EH (cell line): ENCODE measurements at regions not wholly inside any gene's neighbourhood (a gene's known extent, or its start where the extent isn't known, plus 50 kb on each side); places are given as distances from the start of the nearest gene placed in this dataset.

ENCODE experiments used
- DNase-seq: peaks from one replicate; pipeline ENCODE4 v3.0.0-alpha.2; 2015; ENCODE audit warnings: low read depth

DNA sequence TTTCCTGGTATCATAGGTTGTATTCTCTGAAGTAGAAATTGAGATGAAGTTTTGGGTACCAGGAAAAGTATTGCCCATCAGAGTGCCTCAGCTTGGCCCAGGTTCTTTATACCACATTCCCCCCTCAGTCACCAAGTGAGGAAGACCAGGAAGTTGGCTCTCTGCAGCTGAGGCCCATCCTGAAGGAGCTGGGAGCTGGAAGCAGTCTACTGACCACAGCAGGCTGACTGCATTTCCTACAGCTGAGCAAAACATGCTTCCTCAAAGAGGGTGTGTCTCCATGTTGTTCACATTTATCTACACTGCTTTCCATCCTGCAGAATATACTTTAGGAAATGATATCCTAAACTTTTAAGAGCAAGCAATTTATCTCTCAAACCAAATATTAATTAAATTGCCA lies 654.6 kb downstream of the ELAVL2 start:
- DNase-seq = no peak

DNA sequence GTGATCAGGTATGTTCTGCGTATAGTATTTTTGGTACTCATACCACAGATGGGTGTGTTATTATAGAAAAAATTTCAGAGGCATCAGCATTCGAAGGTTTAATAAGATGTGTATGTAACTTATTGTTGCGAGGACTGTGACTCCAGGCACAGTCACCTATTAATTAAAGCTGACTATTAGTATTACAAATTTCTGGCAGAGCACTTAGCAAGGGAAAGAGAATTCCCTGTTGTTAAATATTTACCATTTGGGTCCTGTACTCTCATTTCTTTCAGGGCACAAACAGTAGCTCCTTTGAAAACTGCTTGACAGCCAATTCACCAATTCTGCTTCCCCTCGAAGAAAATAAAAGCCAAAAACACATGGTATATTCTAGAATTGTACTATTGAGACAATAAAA lies 653.8 kb downstream of the ELAVL2 start:
- no peak for DNase-seq

DNA sequence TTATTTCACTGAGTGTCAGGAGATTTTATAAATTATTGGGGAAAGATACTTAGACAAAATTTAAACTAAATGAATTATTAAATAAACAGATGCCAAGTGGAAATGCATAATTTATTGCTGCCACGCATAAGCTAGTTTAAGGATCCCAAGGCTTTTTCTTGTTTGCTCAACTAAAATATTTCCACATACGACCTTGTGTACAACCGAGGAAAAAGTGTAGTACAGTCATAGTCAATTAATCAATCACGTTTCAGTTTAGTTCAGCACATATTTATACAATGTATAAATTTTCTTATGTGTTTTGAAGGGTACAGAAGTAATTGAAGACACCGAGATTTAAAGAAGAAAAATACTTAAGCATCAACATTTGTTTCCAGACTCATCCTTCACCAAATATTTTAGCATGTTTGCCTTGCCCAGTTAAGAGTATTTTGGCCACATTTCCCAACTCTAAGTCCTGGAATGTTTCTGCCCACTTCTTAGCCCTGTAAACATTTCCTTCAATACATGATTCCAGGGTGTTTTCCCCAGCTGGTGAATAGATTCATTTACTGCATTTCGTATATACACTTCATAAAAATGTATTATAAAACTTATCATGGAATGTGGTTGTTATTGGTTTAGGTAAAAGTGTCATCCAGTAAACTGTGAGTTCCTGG lies 652.9 kb downstream of the ELAVL2 start:
- no peak for DNase-seq

DNA sequence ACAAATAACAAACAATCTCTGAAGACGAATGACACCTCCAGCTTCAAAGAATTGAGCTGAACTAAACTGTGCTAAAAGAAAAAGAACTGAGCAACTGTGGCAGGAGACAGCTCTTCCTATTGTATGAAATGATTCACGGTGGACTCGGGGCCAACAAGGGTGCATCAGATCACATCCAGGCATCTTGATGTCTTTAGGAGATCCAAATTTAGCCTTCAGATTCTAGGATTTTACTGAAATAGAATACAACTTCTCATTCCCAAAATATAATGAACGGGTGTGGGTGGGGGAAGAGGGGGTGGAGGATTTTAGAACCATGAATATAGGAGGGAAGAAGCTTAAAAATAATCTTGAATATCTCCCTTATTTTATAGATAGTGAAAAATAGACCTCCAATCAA lies 631.8 kb downstream of the ELAVL2 start:
- DNase-seq = no peak

DNA sequence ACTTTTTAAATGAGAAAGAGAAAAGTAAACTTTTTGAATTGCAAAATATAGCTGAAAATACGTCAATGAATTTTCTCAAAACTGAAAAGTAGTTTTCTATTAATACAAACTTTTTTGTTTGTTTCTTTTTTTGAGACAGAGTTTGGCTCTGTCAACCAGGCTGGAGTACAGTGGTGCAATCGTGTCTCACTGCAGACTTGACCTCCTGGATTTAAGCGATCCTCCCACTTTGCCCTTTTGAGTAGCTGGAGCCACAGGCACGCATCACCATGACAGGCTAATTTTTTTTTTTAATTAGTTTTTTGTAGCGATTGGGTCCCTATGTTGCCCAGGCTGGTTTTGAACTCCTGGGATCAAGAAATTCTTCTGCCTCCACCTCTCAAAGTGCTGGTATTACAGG lies 610.4 kb downstream of the ELAVL2 start:
- DNase-seq = no peak

DNA sequence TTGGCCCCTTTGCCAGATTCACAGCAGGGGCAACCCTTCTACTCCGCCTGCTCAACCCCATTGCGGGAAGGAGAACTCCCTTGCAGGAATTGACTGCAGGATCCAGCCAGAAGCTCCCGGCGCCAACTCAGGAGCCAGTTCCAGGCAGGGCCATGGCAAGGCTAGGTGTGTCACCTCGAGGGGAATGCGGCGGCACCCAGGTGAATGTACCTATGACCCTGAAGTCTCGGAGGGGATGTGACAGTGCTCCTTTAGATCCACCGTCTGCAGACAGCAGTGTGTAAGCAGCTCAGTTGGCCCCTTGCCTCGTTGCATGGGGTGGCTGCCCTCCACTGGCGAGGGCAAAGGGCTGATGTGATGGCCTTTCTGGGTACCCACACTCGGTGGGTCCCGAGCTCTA lies 606.6 kb downstream of the ELAVL2 start:
- no peak for DNase-seq

DNA sequence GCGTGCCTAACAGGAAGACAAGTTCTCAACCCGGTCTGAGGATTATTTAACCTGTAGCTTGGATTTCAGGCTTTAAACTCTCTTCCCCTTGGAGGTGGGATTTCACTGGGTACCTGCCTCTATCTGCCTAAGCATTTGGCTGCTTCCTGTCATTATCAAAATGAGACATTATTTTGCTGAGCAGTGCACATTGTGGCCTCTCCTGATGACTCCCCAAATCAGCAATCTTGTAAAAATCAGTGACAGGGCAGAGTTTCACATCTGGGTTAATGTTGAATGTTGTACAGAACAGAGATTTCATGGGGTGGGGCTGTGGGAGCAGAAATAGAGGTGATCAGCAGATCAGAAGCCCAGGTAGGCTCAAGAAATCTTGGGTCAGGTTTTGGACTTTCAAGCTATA lies 605.9 kb downstream of the ELAVL2 start:
- DNase-seq = no peak

DNA sequence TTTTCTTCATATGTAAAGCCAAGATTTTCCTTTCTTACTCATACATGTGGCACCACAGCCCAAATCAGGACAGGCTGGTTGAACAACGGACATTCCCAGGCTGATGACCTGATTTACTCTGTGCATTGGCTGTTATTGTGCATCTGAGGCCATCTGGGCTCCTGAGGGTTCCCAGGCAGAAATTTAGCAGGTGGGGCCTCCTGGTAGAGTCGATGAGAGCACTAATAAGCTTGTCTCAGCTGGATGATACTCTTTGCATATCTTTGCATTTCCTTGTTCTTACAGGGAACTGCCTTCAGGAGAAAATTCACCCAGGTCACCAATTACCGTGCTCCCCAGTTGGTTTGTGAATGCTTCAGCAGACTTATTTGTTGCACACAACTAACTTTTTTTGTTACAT lies 605.1 kb downstream of the ELAVL2 start:
- no peak for DNase-seq

DNA sequence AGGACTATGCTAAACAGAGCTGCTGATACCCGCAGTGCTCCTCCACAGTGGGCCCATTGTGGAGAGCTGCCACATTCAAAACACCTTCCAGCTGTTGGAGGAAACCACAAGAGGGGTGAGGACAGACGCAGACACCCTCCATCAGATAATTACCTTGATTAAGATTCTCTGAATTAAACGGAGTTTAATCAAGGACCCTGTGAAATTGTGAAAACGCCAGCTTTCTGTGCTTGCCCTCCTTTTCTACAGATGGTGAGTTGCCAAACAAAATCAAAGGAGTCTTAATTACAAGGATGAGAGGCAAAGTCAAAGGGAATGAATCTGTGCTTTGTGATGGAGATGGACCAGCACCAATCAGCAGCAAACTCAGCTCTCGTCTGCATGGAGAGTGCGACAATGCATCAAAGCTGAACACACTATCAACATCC lies 596.1 kb downstream of the ELAVL2 start:
- DNase-seq = no peak

DNA sequence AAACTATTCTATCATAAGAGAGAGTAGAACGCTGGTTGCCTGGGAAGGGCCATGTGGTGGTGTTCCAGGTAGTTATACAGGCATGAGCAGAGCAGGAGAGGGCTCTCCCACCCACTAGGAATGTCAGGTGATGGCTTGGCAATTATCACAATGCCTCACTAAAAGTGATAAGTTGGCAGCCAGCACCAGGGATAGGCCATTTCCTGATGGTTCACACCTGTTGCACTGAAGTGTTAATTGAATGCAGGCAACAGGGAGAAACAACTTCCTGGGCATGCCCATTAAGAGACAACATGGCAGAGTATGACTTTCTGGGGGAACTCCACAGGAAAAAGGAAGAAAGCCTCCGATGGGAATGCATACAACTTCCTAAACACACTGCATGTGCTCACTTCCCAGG lies 593.2 kb downstream of the ELAVL2 start:
- no peak for DNase-seq

DNA sequence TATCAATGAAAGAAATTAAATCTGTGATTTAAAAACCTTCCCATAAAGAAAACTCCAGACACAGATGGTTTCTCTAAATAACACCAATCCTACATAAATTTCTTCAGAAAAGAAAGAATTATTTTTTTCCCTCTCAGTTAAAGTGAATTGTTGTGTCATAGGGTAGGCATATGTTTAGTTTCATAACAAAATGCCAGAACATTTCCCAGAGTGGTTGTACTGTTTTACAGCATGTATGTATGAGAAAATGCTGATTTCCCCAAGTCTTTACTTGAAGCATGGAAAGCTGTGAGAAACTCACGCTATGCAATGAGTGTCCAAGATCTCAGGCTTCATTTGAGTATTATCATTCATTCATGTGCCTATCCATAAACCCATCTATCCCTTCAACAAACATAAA lies 582.5 kb downstream of the ELAVL2 start:
- no peak for DNase-seq

DNA sequence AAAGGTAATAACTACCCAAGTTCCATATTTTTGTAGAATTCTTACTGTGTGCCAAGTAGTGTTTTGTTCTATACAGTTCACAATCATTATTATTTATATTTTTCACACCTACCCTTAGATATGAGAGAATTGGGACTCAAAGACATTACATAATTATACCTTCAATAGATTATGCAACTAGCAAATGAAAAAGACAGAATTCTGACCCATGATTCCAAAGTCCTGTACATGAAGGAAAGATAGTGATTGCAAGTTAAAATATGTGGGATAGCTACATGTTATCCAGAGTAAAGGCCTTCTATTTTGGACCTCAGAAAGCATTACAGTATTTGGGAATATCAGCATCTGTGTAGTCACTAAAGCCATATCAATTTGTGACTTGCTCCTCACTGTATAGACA lies 581.0 kb downstream of the ELAVL2 start:
- DNase-seq = no peak

DNA sequence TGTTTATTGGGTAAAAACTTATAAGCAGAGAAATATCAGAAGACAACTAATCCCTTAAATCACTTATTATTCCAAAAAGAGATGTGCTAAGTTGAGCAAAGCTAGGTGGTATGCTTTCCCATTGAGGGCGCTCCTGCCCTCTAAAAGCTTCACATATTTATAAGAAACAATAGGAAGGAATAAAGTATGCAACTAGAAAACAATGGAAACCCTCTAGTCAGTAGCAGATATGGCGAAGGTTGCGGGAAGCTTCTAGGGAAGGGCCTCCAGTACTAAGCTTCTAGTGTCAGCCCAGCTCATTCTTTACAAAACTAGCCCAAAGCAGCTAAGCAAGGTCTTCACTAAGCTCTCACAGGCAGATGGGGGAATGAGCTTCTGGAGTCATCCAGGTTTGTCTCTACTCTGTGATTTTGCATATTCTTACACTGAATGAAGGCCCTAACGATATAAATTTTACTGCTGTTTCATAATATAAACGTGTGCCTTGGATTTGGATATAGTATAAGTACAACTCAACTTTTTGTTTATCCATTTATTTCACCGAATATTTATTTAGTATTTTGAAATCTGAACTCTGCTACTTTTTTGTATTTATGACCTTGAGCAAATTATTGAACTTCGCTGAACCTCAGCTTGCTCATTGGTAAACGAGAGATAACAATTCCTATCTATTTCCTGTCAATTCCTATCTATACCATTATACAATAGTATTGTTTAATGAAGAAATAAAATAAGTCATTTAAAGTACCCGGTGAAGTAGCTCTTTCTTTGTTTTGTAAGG lies 571.4 kb downstream of the ELAVL2 start:
- DNase-seq = no peak

DNA sequence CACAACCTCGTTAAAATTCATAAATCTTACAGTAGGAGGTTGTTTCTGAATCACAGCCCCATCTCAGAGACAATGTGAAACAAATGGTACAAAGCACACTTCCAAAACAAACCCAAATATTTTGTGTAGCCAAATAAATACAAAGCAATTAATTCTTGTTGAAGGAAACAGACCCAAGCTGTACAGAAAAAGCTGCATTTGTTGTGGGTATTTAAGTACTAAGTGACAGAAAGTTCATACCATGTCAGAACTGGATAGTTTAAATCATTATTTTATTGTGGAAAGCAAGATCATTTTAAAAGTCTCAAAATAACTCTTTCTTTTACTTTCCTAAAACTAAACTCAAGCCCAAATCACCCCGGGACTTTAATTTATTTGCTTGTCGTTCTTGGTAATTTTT lies 570.7 kb downstream of the ELAVL2 start:
- no peak for DNase-seq

DNA sequence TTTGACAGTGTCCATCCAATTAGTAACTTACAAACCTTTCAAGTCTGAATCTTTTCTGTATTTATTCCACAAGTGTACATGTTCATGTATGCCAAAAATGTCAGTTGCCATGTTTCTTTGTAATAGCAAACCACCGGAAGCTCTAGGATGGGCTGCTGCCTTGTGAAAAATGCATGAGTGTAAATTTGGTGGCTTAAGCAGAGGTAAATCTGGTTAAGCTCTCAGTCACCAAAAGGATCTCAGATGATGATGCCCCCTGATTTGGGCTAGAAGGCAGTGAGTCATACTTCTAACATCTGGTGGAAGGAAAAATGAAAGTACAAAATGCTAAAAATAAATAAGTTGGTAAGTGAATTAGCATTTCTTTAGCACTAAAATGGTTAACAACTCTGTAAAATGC lies 567.5 kb downstream of the ELAVL2 start:
- no peak for DNase-seq

DNA sequence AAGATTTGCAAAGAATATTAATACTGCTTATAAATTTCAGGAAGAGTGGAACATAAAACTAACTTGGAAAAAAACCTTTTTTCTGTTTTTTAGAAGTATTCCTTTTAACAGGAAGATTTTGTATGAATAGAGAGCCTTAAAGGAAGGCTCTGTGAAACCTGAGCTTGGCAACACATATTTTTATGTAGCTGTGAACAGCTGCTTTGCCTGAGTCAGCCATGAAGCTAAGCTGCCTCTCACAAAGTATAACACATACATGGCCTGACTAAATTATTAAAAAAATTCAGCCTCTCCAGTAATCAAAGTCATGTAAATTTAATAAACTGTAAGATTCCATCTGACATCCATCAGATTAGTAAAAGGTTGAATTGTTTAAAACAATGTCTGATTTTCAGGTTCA lies 547.5 kb downstream of the ELAVL2 start:
- no peak for DNase-seq

DNA sequence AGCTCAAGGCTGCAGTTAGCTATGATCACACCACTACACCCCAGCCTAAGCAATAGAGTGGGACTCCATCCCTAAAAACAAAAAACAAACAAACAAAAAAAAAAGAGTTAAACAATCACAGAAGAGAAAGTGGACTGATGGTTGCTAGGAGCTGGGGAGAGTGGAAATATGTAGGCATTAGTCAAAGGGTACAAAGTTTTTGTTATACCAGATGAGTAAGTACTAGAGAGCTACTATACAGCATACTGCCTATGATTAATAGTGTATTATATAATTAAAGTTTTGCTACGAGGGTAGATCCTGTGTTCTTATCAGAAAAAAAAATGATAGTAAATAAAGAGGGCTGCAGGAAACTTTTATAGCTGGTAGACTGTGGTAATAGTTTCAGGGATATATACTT lies 538.6 kb downstream of the ELAVL2 start:
- no peak for DNase-seq

DNA sequence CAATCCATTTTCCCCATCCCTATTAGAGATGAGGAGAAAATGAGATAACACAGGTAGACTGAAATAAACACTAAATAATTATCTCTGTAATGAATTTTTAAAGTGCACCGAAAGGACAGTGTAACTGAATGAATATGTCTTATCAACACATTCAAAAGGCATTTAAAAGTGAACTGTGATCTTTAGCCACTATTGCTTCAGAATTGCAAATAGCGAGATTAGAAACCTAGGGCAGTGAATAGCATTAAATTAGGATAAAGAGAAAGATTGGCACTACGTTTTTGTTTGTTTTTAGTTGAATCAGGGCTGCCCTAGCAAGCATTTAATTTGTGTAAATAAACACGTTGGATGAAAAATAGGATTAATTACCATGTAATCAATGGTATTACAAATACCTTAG lies 537.5 kb downstream of the ELAVL2 start:
- no peak for DNase-seq

DNA sequence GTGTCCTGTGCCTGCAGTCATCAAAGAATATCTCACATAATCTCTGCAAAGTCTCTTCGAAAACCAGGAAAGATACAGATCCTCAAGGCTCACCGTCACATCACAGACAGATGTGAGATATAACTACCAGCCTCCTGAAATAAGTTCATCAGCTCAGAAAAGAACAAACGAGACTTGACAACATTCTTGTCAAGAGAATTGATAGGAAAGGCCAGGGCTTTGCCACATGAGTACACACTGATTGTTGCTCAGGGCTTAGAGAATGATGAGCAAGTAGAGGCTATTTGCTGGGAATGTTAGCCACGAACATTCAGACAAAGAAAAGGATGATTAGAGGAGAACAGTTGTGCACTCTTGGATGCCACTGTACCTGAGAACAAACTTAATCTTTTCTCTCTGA lies 535.1 kb downstream of the ELAVL2 start:
- no peak for DNase-seq

DNA sequence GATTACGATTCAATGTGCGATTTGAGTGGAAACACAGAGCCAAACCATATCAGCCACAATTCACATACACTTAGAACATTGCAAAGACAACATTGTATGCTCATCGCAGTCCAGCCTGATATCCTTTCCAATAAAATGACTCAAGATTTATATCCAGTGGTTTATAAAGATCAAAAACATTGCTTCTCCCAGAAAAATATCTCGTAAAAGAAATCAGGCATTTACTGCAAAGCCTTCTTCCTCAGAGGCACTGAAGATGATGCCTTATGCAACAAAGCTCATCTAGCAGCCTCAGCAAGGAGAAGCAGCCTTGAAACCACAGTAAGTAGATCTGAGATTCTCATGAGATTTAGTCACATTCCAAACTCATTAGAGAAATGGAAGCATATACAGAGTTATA lies 523.8 kb downstream of the ELAVL2 start:
- DNase-seq = no peak

DNA sequence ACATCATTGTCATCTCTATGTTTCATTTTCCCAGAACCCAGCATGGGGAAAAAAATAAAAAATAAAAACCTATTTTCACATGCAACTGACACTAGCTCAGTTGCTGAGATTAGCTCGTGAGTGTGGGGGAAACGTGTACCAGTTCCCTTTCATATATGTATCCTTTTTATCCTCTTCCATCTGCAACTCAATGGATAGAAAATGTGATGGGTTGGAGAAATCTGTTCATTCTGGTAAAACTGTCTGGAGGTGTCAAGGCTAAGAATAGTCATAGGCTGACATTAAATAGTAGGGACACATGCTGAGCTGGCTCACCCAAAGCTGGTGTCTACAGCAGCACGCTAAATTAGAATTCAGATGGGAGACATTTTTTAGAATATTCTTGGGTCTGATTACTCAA lies 519.3 kb downstream of the ELAVL2 start:
- no peak for DNase-seq

DNA sequence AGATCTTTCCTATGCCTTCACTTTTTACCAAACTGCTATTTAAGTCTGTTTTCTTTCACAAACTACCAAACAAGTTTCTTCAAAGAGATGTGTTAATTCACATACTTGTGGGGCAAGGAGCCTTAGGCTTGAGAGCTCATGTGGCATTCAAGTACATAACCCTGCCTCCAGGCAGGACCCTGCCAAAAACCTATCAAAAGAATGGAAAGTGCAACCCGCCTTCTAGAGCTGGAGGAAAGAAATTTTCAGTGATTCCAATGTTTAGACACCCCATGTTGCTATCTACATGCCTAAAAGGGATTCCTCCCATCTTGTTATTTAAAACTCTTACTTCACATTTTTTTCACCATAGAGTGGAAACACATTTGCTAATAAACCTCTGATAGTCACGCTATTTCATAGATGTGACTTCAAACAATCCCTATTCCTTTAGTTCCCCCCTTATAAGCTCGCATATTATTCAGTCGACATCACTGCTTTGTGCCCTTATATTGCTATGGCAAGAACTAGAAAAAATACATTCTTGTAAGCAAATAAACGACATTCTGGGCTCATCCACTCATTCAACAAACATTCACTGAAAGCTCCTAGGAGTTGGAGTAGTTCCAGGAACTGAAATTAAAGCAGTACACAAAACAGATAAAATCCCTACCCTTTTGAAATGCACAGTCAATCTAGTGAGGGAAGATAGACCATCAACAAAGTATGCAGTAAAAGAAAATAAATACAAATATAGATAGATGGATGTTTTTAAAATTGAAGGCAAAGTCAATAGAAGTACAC lies 518.1 kb downstream of the ELAVL2 start:
- DNase-seq = no peak

DNA sequence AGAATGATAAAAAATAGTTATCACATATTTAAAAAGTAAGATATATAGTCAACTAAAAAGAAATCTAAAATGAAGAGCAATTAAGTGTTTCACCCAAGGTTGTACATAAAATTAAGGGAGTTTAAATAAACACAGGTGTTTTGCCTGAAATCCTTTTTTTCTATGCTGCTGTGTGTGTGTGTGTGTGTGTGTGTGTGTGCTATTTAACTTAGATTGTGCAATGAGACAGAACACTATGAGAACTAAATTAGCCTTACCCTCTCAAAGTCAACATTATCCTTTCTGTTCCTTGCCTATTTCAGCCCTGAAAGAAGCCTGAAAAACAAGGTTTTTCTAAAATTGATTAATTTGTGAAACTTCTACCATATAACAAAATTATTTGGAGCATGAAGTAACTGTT lies 516.2 kb downstream of the ELAVL2 start:
- DNase-seq = no peak
